ENCODE measurements at regions not wholly inside any gene's neighbourhood (a gene's known extent, or its start where the extent isn't known, plus 50 kb on each side); places are given as distances from the start of the nearest gene placed in this dataset.

DNA sequence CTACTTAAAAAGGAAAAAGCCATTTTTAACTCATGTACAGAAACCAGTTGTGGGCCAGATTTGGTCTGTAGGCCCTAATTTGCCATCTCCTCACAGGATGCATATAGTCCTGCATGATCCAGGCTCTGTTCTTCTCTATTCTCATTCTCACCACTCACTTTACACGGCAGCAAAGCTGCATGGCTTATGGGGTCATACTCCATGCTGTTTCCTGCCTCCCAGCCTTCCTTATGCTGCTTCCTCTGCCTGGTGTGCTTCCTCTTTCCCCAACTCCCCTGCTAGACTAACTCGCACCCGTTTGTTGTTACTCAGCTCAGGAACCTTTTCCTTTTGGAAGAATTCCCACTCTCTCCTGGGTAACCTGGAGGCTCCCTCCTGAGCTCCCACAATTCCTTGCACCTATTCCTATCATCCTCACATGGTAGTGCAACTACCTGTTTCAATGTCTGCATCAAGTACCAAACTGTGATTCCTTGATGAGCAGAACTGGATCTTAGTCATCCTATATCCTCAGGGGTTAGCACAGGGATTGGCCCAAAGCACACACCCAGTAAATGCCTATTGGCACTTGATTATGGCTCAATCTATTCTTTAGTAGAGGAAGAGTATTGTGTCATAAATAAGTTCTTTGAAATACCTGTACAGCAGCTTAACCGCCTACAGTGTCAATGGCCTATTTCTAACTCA, 172.1 kb upstream of the MITF start:
- intact Hi-C loops (cut with micrococcal nuclease; ENCODE audit: unreplicated experiment): no loop called here
- Histone ChIP-seq H3K4me1 (no peaks in the 10 kb centered on the region), H3K9me3 (no peaks in the 10 kb centered on the region), H3K4me3 (ENCODE audit: low read depth, low read length) (no peak overlapping the region), H3K27me3 (replicated peaks; ENCODE audit: control insufficient read depth, insufficient read depth, low read length) (no peaks in the 10 kb centered on the region), H3K36me3 (ENCODE audit: control insufficient read depth, insufficient read depth, low read length) (no peaks in the 10 kb centered on the region)
- POLR2A ChIA-PET: no interaction called here
- Mint-ChIP-seq H3K4me3 (ENCODE audit: unreplicated experiment) (no peak overlapping the region), H3K27ac (ENCODE audit: unreplicated experiment) (no peak overlapping the region), H3K9me3 (ENCODE audit: unreplicated experiment) (no peaks in the 10 kb centered on the region), H3K27me3 (ENCODE audit: insufficient read depth, unreplicated experiment) (peaks cover 16% of the 10 kb centered on the region), H3K4me1 (ENCODE audit: low read depth, unreplicated experiment) (no peaks in the 10 kb centered on the region), H3K36me3 (ENCODE audit: insufficient read depth, unreplicated experiment) (no peaks in the 10 kb centered on the region)
- TF ChIP-seq, protein P1, sequence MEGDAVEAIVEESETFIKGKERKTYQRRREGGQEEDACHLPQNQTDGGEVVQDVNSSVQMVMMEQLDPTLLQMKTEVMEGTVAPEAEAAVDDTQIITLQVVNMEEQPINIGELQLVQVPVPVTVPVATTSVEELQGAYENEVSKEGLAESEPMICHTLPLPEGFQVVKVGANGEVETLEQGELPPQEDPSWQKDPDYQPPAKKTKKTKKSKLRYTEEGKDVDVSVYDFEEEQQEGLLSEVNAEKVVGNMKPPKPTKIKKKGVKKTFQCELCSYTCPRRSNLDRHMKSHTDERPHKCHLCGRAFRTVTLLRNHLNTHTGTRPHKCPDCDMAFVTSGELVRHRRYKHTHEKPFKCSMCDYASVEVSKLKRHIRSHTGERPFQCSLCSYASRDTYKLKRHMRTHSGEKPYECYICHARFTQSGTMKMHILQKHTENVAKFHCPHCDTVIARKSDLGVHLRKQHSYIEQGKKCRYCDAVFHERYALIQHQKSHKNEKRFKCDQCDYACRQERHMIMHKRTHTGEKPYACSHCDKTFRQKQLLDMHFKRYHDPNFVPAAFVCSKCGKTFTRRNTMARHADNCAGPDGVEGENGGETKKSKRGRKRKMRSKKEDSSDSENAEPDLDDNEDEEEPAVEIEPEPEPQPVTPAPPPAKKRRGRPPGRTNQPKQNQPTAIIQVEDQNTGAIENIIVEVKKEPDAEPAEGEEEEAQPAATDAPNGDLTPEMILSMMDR (IDR thresholded peaks at IDR 0.05; ENCODE audit: insufficient read depth in 1 of 2, low read depth in 1 of 2, low read length in 1 of 2, severe bottlenecking in 1 of 2, unreplicated experiment in 1 of 2): no peak
- CTCF ChIA-PET: no interaction called here
- BruUV-seq (replicated peaks): no TSS peak
- DNase-seq: no peak

DNA sequence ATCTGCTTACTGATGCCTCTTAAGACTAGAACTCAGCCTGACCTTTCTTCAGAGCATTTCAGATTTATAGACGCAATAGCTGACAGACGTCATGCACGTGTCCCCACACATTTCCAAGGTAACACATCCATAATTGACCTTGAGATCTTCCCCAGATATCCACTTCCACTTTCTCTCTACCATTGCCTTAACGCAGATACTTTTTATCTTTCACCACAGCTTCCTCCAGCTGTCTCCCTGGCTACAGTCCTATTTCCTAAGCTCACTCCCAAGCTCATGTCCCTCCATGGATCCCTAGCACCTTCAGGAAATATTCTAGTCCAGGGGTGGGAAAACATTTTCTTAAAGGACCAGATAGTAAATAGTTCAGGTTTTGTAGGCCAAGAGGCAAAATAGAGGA, 173.0 kb upstream of the MITF start:
- ChIA-PET CTCF (no interaction called here), POLR2A (no interaction called here)
- H3K27ac Mint-ChIP-seq (ENCODE audit: unreplicated experiment): no peak overlapping the region
- BruUV-seq (replicated peaks): no TSS peak
- H3K4me1 Mint-ChIP-seq (ENCODE audit: low read depth, unreplicated experiment): no peaks in the 10 kb centered on the region
- TF ChIP-seq, protein P1 (IDR thresholded peaks at IDR 0.05; ENCODE audit: insufficient read depth in 1 of 2, low read depth in 1 of 2, low read length in 1 of 2, severe bottlenecking in 1 of 2, unreplicated experiment in 1 of 2): no peak
- no peaks in the 10 kb centered on the region for H3K9me3 ChIP-seq
- H3K36me3 Mint-ChIP-seq (ENCODE audit: insufficient read depth, unreplicated experiment): no peaks in the 10 kb centered on the region
- no peak overlapping the region for H3K4me3 Mint-ChIP-seq (ENCODE audit: unreplicated experiment)
- peaks cover 6% of the 10 kb centered on the region for H3K9me3 Mint-ChIP-seq (ENCODE audit: unreplicated experiment)
- DNase-seq: no peak
- H3K27me3 Mint-ChIP-seq (ENCODE audit: insufficient read depth, unreplicated experiment): peaks cover 16% of the 10 kb centered on the region
- no peak overlapping the region for H3K4me3 ChIP-seq (ENCODE audit: low read depth, low read length)
- H3K36me3 ChIP-seq (ENCODE audit: control insufficient read depth, insufficient read depth, low read length): no peaks in the 10 kb centered on the region
- intact Hi-C loops (cut with micrococcal nuclease; ENCODE audit: unreplicated experiment): no loop called here
- no peaks in the 10 kb centered on the region for H3K4me1 ChIP-seq
- no peaks in the 10 kb centered on the region; the same call in 1 of the 2 replicates for H3K27me3 ChIP-seq (replicated peaks; ENCODE audit: control insufficient read depth, insufficient read depth, low read length)

DNA sequence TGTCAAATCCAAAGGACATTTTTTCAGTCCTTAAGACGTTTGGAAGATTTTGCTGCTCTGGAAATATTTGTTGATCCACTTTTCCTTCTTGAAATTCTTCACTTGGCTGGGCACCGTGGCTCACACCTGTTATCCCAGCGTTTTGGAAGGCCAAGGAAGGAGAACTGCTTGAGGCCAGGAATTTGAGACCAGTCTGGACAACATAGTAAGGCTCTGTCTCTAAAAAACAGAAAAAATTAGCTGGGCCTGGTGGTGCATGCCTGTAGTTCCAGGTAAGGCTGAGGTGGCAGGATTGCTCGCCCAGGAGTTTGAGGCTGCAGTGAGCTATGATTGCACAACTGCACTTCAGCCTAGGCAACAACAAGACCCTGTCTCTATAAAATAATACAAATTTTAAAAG, 173.9 kb upstream of the MITF start:
- no TSS peak for BruUV-seq (replicated peaks)
- H3K27ac Mint-ChIP-seq (ENCODE audit: unreplicated experiment): no peak overlapping the region
- H3K4me1 Mint-ChIP-seq (ENCODE audit: low read depth, unreplicated experiment): no peaks in the 10 kb centered on the region
- H3K9me3 Mint-ChIP-seq (ENCODE audit: unreplicated experiment): peaks cover 9% of the 10 kb centered on the region
- no peaks in the 10 kb centered on the region for H3K36me3 Mint-ChIP-seq (ENCODE audit: insufficient read depth, unreplicated experiment)
- Histone ChIP-seq H3K9me3 (no peaks in the 10 kb centered on the region), H3K27me3 (replicated peaks; ENCODE audit: control insufficient read depth, insufficient read depth, low read length) (no peaks in the 10 kb centered on the region; the same call in 1 of the 2 replicates), H3K4me3 (ENCODE audit: low read depth, low read length) (no peak overlapping the region), H3K36me3 (ENCODE audit: control insufficient read depth, insufficient read depth, low read length) (no peaks in the 10 kb centered on the region), H3K4me1 (no peaks in the 10 kb centered on the region)
- no peak for DNase-seq
- CTCF ChIA-PET: no interaction called here
- H3K27me3 Mint-ChIP-seq (ENCODE audit: insufficient read depth, unreplicated experiment): peaks cover 14% of the 10 kb centered on the region
- no peak overlapping the region for H3K4me3 Mint-ChIP-seq (ENCODE audit: unreplicated experiment)
- TF ChIP-seq, protein P1 (IDR thresholded peaks at IDR 0.05; ENCODE audit: insufficient read depth in 1 of 2, low read depth in 1 of 2, low read length in 1 of 2, severe bottlenecking in 1 of 2, unreplicated experiment in 1 of 2): no peak
- POLR2A ChIA-PET: no interaction called here
- intact Hi-C loops (cut with micrococcal nuclease; ENCODE audit: unreplicated experiment): no loop called here
